ENCODE measurements at regions not wholly inside any gene's neighbourhood (a gene's known extent, or its start where the extent isn't known, plus 50 kb on each side); places are given as distances from the start of the nearest gene placed in this dataset.

DNA sequence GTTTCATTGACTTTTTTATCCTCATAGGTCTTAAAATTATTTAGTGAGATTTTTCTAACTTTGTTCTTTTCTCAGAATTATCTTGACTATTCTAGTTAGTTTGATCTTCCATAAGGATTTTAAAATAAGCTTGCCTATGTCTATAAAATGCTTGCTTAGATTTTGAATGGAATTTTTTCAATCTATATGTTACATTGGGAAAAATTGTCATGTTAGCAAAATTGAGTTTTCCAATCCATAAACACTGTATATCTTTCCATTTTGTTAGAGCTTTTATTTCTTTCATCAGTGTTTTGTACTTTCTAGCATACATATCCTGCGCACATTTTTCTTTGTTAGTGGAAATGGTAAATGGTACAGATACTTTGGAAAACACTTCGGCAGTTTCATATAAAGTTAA lies 312.9 kb downstream of the PDHA2 start:
- TF ChIP-seq, protein P1, sequence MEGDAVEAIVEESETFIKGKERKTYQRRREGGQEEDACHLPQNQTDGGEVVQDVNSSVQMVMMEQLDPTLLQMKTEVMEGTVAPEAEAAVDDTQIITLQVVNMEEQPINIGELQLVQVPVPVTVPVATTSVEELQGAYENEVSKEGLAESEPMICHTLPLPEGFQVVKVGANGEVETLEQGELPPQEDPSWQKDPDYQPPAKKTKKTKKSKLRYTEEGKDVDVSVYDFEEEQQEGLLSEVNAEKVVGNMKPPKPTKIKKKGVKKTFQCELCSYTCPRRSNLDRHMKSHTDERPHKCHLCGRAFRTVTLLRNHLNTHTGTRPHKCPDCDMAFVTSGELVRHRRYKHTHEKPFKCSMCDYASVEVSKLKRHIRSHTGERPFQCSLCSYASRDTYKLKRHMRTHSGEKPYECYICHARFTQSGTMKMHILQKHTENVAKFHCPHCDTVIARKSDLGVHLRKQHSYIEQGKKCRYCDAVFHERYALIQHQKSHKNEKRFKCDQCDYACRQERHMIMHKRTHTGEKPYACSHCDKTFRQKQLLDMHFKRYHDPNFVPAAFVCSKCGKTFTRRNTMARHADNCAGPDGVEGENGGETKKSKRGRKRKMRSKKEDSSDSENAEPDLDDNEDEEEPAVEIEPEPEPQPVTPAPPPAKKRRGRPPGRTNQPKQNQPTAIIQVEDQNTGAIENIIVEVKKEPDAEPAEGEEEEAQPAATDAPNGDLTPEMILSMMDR (IDR thresholded peaks at IDR 0.05): no peak
- TF ChIP-seq POLR2A (IDR thresholded peaks at IDR 0.05): no peak

All from body of pancreas (tissue), 4 donors.